GM19025 (cell line): ENCODE measurements at regions not wholly inside any gene's neighbourhood (a gene's known extent, or its start where the extent isn't known, plus 50 kb on each side); places are given as distances from the start of the nearest gene placed in this dataset.

Experiments used
- ATAC-seq: cut with Tn5 transposase; IDR thresholded peaks from one replicate; pipeline ENCODE4 v1.9.1; 2021; ENCODE audit warnings: mild to moderate bottlenecking, low read depth, moderate library complexity; ENCODE audit not compliant: unreplicated experiment

DNA sequence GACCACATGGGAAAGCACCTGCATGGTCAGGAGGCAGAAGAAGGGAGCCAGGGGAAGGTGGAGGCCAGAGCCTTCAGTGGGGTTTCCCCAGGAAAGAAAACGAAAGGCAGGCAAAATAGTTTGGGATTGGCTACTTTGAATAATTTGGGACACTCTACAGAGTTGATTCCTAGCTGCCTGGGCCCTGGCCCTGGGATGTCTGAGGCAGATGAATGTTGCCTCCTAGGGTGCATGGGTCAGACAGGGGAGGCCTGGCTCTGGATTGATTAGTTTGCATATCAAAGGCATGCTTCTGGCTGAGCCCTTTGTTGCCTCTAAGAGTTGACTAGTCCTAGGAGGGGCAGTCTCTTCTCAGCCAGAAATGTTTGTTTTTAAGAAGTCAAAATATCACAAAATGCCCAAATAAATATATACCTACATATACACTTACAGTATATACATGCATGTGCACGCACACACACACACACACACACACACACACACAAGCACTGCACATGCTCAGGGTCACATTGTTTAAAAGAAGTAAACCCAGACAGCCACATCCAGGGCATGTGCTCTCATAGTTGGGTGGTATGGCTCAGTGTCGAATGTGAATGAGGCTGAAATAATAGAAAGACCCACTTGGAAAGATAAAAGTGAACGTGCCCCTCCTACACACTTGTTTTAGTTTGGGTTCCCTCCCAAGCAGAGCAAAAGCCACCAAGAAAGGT is 184.2 kb downstream of the GPAM start:
- no peak for ATAC-seq

DNA sequence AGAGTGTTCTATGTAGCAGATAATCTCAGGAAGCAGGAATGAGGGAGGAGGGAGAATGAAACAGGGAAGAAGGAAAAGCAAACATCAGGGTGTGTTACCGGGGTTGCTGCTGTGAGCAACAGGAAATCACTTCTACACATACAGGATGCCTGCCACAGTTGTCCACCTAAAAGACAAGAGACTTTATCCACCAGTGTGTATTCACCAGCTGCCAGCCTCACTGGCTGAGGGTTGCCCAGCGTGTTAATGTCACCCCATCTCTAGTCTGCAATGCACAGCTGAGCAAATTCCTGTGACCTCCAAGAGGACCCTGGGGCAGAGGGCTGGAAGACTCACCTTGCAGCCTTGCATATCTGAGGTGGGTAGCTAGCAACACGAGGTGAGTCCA is 183.7 kb downstream of the GPAM start:
- no peak for ATAC-seq

- no peak for ATAC-seq
Observed at GRCh38 chr10:112000466-112000865, 183.1 kb downstream of the GPAM start.

GRCh38 chr10:112002206-112002605 is 181.4 kb downstream of the GPAM start:
- ATAC-seq, result no peak

- ATAC-seq, result no peak
Observed at GRCh38 chr10:112004075-112004474, 179.5 kb downstream of the GPAM start.

DNA sequence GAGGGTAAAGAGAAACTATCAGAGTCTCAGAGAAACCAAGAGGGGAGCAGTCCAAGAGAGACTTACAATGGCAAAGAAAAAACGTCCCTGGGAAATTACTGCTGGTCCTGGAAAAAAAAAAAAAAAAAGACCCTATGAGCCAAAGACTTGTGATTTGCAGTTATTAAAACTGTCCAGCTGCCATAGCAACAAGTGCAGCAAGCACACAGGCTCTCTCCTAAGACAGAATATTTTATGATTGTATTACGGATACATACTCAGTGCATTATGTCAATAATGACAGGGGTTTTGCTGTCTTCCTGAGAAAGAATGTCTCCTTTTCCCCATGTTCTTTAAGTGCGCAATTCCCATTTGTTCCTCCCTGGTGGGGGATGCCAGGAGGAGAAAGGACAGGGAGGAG is 178.5 kb downstream of the GPAM start:
- ATAC-seq, result no peak

DNA sequence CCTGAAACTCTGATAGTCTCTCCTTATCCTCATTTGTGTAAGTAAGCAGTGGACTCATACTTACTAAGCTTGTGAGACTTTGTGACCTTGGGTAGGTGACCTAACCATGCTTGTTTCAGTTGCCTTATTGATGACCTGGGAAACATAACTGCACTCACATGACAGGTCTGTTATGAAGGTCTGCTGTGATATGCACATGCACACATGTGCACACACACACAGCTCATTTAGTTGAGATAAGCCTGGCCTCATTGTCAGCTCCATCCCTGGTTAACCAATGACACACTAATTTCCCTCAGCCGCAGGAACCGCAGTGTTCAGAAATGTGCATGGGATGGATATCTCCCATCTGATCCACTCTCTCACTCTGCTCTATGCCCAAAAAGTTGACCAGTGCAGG is 177.2 kb downstream of the GPAM start:
- ATAC-seq, result no peak

DNA sequence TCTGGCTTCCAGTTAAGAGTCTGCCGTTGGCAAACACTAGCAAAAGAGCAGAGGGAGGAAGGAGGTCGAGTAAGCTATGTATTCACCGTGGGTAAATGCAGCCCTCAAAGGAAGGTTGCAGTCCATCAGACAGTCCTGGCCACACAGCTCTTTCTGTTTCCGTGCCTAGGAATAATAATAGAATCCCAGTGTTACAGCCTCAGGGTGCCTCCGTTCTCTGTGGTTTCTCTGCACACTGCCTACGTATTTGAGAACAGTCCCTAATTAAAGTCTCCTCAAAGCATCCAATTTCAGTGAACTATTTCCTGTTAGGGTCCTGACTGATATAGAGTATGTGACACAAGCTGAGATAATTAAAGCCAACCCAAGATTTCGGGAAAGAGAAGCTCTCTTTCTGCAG is 176.7 kb downstream of the GPAM start:
- ATAC-seq, result no peak

- ATAC-seq, result no peak
Observed at GRCh38 chr10:112022196-112022595, 161.4 kb downstream of the GPAM start.

DNA sequence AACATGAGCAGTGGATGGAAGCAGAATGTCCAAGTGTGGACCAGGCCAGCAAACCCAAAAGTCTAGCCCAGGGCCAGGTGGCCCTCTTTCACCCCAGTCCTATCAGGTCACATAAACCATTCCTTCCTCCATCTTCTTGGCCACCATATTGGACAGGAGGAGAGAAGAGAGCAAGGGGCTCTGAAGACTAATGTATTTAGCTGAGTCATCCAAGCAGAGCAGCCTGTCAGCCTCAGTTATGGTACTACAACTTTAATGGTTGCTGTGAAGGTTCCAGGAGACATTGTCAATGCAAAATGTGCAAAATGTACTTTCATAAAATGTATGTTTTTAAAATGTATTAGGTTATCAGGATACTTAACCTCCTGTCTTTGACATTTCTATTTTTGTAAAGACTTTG is 159.5 kb downstream of the GPAM start:
- no peak for ATAC-seq

DNA sequence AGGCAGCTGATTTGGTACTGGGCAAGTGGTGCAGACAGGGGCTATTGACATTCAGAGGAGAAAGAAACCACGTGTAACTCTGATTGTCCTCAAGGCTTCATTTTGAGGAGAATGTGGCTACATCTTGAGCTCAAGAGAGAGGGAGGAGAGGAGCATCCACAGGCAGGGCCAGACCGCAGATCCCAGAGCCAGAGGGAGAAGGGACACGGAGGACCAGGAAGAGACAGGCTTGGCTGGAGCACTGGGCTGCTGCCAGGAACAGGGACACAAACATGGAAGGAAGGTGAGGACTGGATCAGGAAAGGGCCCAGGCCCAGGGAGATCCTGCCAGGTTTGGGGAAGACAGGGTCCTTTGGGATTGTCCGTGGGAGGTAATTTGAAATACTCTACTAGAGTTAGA is 158.3 kb downstream of the GPAM start:
- no peak for ATAC-seq

DNA sequence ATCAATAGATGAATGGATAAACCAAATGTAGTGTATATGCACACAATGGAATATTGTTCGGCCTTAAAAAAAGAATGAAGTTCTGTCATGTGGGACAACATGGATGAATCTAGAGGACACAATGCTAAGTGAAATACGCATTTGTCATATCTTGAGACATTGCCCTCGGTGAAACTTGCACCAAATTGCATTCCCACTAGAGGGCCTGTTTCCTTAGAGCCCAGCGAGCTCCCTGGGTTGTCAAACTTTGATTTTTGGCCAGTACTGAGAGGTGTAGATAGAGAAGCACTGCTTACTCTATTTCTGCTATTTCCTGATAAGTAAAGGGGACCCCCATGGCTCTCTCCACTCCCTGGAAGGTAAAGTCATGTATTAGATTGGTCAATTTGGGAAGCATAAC is 157.1 kb downstream of the GPAM start:
- ATAC-seq, result no peak

GRCh38 chr10:112027731-112028280 is 155.8 kb downstream of the GPAM start:
- no peak for ATAC-seq

DNA sequence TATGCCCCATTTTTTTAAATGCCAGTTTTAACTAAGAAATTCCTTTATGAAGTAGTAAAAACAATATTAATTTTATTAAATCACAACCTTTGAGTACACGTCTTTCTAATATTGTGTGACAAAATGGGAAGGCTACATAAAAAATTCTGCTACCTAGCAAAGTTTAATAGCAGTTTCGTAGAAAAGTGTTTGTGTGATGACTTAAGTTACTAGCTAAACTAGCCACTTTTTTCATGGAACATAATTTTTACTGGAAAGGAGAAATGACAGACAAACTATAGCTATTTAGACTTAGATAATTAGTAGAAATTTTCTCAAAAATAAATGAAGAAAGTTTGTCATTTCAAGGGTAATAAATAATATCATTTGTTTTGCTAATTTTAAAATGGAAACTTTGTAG is 153.1 kb downstream of the GPAM start:
- ATAC-seq, result no peak

DNA sequence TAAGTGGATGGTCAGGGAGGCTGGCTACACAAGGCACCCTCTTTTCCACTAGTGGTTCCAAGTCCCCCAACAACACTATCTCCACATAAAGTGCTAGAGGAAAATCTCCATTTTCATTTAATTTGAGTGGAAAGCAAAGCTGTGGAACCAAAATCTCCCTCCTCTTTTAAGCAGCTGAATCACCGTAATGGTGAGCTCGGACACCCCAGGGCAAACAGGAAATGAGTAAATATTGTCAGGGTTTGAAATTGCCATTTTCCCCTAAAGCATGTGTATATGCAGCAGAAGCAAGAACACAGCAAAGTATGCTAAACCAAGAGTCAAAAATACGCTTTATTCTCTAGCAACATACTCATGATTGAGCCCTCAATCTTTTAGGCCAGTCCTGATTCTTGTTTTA is 143.7 kb downstream of the GPAM start:
- no peak for ATAC-seq

GRCh38 chr10:112040696-112041095 is 142.9 kb downstream of the GPAM start:
- no peak for ATAC-seq

DNA sequence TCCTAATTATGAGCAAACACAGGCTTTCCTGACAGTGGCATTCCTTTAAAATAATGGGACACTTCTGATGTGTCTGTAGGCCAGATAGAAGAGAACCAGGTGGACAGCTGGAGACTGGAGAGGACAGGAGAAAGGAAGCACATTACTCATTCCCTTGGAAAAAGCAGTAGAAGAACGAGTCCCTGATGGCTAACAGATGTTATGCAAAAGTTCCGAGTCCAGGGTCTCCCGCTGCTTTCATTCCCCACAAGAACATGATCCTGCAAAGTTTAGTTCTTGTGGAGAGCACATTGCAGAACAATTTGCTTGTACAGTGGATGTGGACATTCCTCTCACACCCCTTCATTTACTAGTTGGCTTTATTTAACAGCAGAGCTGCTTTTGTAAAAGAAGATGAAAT is 137.6 kb downstream of the GPAM start:
- ATAC-seq, result no peak

DNA sequence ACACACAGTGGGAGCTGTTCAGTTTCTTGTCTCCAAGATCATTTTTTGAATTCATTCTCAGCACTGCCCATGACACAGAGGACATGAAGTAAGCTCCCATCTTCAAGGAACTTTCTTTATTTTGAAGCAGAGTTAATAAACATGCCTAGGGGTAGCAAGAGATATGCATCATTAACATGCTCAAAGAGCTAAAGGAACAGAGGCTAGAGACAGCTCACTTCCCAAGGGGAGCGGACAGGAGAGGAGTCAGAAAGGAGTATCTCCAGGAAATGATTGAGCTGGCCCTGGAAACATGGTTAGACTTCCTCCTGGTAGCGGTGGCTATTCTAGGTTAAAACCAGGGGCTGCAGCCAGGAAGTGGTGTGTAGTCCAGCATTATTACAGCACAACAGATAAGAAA is 135.9 kb downstream of the GPAM start:
- no peak for ATAC-seq

- no peak for ATAC-seq
Observed at GRCh38 chr10:112052166-112052565, 131.4 kb downstream of the GPAM start.

GRCh38 chr10:112053895-112054294 is 129.7 kb downstream of the GPAM start:
- no peak for ATAC-seq

DNA sequence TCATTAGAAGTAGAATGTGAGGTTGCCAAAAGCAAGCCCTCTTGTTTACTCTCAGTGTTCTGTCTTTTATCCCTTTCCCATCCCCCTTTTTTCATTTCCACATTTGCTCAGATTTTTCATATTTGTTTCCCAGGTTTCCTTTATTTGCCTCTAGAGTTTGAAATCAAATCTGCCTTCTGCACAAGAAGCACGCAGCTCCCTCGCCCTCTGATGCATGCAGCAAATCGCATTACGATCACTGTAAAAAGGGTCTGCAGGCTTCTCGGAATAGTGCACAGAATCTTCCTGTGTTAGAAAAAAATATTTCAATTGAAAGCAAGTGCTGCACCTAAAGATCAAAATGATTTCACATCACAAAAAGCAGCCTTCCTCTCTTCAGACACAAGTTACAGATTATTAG is 129.0 kb downstream of the GPAM start:
- no peak for ATAC-seq

DNA sequence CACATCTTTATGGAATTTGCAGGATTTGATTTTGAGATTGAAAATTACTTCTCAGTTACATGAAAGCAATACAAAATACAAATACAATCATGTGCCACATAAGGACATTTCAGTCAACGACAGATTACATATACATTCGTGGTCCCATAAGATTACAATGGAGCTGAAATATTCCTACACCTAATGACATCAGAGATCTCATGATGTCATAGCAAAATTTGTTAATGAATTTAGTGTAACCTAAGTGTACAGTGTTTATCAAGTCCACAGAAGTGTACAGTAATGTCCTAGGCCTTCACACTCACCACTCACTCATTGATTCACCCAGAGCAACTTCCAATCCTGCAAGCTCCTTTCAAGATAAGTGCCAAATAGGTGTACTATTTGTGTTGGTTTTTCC is 126.5 kb downstream of the GPAM start:
- no peak for ATAC-seq

GRCh38 chr10:112059220-112059619 is 124.3 kb downstream of the GPAM start:
- ATAC-seq, result no peak
